GM19239 (cell line): ENCODE measurements at regions not wholly inside any gene's neighbourhood (a gene's known extent, or its start where the extent isn't known, plus 50 kb on each side); places are given as distances from the start of the nearest gene placed in this dataset.

Source experiments
- DNase-seq: peaks from one replicate; pipeline ENCODE4 v3.0.0; 2011; ENCODE audit warnings: low spot score; ENCODE audit not compliant: insufficient read length
- FAIRE-seq: peaks from 2 replicates; lab custom pipeline; 2011; peaks lifted over from hg19 to GRCh38; lab: Jason Lieb, UNC

DNA sequence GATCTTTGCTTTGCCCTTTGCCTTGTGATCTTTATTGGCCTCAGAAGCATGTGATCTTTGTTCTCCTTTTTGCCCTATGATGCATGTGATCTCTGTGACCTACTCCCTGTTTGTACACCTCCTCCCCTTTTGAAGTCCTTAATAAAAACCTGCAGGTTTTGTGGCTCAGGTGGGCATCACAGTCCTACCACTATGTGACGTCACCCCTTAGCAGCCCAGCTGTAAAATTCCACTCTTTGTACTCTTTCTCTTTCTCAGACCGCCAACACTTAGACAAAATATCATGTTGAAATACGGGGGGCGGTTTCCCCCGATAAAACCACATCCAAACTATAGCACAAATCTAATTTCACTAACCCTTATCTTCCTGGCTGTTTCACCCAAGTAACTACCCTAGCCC is 76.7 kb upstream of the RAPGEF4 start:
- no peak for DNase-seq
- FAIRE-seq = no peak

DNA sequence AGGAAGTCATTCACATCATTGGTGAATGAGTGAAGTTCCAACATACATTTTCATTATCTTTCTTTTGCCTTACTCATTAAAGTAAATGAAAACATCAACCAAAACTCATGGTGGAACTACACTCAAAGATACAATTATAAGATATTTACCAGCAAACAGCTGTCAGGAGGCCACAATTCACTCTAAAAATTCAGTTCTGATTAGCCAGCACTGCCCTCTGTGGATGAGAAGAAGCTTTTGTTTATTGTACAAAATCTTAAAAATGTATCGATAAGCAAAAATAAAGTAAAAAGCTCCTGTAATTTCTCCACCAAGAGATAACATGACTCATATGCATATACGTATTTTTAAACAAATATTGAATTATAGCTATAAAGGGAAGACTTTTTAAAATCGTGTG is 73.5 kb upstream of the RAPGEF4 start:
- no peak for DNase-seq
- no peak for FAIRE-seq

DNA sequence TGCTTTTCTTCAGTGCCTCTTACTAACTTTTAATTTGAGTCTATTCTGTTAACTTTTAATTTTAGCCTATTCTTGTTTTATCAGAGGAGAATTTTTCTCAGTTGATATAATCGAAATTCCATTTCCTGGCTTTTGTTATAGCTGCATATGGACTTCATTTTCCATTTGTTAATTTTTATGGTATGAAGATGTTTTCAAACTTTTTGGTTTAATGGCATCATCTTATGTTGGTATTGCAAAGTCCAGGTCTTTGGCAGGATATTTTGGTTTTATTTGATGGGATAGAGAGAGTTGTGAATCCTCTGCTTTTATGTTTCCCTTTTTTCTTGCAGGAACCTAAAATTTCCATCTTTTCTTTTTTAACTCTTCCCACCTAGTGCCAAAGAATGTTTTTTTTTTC is 70.9 kb upstream of the RAPGEF4 start:
- no peak for DNase-seq
- no peak for FAIRE-seq

DNA sequence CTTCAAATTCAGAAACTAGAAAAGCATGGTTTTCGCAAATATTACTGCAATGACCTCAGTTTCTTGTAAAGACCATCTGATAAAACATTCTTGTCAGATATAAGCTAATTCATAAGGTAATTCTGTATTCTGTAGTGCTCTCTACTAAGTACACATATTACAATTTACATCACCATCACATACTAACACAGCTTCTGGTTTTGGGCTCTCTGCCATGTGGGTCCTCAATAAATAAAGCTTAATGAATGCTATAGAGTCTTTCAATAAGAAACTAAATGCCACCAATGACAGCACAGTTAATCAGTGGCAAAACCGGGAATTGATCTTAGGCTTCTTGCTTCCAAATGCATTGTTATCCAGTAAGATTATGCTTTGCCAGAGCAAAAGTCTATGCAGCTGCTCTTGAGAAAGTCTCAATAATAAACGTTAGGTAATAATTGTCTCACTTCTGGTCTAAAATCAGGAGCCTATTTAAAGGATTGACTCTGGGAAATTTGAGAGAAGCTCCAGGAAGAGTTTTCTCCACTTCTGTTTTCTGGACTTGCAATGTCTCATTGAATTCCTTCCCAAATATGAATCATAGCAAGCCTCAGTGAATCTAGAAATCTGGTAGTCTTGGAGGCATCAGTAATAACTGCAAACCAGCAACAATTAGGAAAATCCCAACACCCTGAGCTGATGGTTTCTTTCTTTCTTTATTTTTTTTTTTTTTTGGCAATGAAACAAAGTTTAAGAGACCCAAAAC is 67.9 kb upstream of the RAPGEF4 start:
- DNase-seq = no peak
- FAIRE-seq = no peak

DNA sequence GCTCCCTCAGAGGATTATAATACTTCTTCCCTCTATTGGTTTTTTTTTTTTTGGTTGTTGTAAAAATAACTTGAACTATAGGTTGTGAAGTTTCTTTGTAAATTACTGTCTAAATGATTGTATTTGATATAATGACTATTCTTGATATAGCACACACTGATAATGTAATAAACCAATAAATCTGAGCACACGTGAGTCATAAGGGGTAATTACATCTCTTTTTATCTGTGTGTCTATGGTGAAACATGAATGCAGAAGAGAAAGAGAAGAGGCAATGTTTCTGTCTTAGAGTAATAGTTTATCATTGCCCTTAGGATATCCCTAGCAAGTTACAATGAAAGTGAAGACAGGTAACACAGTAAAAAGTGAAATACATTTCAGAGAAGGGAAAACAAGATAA is 64.1 kb upstream of the RAPGEF4 start:
- DNase-seq = no peak
- peak; percentile 37 for FAIRE-seq

DNA sequence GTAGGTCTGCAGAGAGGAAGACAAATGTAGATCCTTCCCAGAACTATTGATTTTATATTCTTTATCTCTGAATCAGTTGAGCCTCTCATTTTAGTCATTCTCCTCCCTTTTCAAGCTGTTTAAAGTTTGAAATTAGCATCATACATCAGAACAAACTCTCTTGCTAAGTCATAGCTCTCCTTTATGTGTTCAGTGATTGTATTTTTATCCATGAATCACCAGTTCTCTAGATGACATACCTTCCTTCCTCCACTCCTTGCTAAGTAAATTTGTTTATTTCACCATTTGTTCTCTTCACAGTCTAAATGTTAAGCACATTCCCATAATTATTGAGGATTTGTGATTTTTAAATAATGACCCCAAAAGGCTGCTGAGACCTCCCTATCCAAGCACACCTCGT is 63.5 kb upstream of the RAPGEF4 start:
- DNase-seq (no peak), FAIRE-seq (no peak)

DNA sequence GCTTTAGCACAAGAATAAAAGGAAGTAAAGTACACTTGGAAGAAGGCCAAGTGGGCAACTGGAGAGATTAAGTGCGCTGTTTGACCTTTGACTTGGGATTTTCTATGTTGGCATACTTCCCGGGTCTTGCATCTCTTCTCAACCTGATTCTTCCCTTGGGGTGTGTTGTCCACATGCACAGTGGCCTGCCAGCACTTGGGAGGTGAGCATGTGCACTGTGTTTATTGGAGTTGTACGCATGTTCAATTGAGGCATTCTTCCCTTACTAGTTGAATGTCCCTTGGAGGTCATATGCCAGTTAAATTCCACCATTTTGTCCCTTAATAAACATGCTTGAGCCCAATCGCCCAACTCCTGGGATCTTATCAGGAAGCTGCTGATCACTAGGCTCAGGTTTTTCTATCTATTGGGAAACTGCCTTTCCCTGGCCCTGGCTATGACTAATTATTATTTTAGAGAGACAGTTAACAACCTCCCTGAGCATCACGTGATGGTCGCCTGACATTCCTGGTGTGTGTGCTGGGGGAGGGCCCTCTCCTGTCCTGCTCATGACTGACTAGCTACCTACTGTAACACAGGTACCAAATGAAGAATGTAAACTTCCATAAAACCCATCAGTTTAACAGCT is 62.5 kb upstream of the RAPGEF4 start:
- FAIRE-seq (no peak), DNase-seq (no peak)

DNA sequence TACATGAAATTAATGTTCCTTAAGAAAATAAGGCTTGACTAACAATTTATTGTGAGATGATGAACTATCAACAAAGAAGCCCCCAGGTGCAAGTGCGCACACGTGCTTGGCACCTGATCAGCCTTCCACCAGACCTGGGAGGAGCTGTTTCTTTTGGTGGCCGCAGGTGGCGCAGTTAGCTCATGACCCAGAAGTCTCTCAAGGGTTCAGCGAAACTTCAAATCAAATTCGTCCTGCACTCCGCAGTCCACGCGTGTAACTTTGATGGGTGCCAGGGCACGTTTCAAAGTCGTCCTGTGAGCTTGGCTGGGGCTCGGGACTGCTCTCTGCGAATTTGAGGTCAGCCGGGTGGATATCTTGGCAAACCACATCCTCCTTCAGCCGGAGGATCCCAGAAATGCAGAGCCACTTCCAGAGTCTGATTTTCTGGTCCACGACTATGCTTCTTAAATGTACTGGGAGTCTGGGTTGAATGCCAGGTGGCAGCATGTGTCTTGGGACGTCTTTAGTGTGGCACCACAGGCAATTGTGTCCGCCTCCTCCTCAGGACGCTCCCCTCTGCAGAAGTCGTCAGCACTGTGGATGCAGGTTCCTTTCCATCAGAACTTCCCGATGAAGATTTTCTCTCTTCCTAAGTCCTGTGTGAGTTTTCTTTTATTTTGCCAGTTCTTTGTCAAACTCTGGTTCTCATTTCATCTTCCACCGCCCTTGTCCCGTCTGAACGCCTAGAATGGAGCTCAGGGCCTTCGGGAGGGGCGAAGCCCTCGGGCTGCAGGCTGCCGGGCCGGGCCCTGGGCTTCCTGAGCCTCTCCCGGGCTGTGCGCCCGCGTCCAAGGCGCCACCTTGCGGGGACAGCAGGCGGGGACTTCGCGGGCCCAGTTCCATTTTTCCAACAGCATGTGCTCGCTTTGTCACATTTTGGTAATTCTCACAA is 61.3 kb upstream of the RAPGEF4 start:
- FAIRE-seq (no peak), DNase-seq (no peak)

DNA sequence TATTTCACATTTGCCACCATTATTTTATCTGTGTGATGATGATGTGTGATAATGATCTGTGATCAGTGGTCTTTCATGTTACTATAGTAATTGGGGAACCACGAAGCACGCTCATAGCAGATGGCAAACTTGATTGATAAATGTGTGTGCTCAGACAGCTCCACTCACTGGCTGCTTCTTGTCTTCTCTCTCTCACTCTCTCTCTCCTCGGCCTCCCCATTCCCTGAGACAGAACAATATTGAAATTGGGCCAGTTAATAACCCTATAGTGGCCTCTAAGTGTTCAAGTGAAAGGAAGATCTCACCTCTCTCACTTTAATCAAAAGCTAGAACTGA is 60.7 kb upstream of the RAPGEF4 start:
- FAIRE-seq (no peak), DNase-seq (no peak)

DNA sequence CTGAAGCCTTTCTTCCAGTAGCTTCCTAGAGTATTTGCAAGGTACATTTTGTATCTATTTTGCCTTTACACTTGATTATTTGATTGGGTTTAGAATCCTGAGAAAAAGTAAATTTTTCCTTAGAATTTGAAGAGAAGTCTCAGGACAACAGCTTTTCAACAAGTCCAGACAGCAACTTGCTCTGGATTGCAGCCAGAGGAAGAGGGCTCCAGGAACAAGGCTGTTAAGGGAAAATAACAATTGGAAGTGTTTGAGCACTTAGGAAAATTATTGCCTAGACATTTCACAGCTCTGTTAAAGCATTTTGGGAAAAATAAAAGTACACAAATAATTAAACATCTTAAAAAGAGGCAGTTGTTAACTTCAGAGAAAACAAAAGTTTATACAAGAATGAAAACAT is 58.3 kb upstream of the RAPGEF4 start:
- FAIRE-seq = no peak
- DNase-seq = no peak

DNA sequence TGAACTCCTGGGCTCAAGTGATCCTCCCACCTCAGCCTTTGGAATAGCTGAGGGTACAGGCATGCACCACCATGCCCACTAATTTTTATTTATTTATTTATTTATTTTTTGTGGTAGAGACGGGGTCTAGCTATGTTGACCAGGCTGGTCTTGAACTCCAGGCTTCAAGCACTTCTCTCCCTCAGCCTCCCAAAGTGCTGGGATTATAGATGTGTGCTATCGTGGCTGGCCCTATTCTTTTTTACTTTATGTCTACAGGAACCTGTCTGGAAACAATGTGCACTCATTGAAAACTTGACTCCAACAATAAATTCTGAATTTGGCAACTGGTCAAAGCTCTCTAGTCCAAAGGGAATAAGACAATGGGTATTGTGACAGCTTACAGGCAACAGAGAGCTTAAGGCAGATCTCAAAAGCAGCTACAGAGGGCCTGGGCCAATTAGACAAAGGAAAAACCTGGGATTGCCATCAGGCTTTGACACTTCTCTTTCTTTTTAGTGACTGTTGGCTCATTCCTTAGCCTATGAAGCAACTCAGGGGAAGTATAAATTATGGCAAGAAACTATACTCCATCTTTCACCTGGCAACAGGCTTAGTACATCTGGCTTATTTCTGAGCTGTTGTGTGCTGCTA is 55.1 kb upstream of the RAPGEF4 start:
- no peak for FAIRE-seq
- no peak for DNase-seq

DNA sequence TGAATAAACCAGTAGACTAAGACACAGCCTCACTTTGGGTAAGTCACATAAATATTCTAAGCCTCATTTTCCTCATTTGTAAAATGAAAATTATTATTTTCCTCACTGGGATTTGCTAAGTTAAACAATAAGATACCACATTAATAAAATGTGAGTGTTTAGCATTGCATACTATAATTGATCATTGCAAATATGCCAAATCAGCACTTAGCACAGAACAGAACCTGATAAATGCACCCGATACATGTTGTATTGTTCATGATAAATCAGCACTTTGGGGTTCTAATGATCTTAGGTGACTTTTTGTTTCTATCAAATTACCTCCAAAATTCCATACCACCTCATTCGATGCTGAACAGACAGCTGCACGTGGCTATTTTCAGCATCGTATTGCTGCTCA is 50.2 kb upstream of the RAPGEF4 start:
- DNase-seq = no peak
- no peak for FAIRE-seq
